ENCODE measurements at regions not wholly inside any gene's neighbourhood (a gene's known extent, or its start where the extent isn't known, plus 50 kb on each side); places are given as distances from the start of the nearest gene placed in this dataset.

DNA sequence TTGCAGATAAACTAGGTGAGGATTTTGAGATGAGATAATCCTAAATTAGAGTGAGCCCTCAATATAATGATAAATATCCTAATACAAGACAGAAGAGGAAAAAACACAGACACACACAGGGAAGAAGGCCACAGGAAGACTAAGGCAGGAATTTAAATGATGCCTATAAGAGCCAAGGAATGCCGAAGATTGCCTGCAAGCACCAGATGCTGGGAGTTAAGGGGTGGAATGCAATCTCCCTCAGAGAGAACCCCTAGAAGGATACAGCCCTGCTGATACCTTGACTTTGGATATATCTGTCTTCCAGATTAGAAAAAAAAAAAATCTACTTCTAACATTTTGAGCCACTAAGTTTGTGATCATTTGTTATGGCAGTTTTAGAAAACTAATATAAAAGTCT is 299.7 kb upstream of the PRMT6 start:
- Histone ChIP-seq H3K4me1 (replicated peaks; ENCODE audit: insufficient read depth) (no peaks in the 10 kb centered on the region; the same call in 1 of the 2 replicates), H3K9me2 (ENCODE audit: insufficient read depth) (no peaks in the 10 kb centered on the region), H3K4me3 (no peak overlapping the region), H3K36me3 (ENCODE audit: low read depth) (no peaks in the 10 kb centered on the region), H3K79me2 (ENCODE audit: low read depth) (no peaks in the 10 kb centered on the region), H3K4me2 (no peak overlapping the region), H4K20me1 (ENCODE audit: insufficient read depth) (no peaks in the 10 kb centered on the region), H3F3A (ENCODE audit: insufficient read depth, low read depth) (no peaks in the 10 kb centered on the region), H3K9me3 (ENCODE audit: insufficient read depth, low read depth) (no peaks in the 10 kb centered on the region), H3K27ac (no peak overlapping the region), H3K27me3 (ENCODE audit: insufficient read depth, low read depth) (no peaks in the 10 kb centered on the region), H2AFZ (no peak overlapping the region)
- no TSS peak for BruUV-seq (replicated peaks)
- ChIA-PET POLR2A (ENCODE audit: unreplicated experiment) (no interaction called here), CTCF (no interaction called here)
- no peak for TF ChIP-seq EZH2 (IDR thresholded peaks at IDR 0.05; ENCODE audit: low read depth)
- TF ChIP-seq, protein P1, sequence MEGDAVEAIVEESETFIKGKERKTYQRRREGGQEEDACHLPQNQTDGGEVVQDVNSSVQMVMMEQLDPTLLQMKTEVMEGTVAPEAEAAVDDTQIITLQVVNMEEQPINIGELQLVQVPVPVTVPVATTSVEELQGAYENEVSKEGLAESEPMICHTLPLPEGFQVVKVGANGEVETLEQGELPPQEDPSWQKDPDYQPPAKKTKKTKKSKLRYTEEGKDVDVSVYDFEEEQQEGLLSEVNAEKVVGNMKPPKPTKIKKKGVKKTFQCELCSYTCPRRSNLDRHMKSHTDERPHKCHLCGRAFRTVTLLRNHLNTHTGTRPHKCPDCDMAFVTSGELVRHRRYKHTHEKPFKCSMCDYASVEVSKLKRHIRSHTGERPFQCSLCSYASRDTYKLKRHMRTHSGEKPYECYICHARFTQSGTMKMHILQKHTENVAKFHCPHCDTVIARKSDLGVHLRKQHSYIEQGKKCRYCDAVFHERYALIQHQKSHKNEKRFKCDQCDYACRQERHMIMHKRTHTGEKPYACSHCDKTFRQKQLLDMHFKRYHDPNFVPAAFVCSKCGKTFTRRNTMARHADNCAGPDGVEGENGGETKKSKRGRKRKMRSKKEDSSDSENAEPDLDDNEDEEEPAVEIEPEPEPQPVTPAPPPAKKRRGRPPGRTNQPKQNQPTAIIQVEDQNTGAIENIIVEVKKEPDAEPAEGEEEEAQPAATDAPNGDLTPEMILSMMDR (conservative IDR thresholded peaks at IDR 0.05) = no peak
- intact Hi-C loops (cut with micrococcal nuclease; ENCODE audit: unreplicated experiment) = no loop called here
- DNase-seq = no peak

DNA sequence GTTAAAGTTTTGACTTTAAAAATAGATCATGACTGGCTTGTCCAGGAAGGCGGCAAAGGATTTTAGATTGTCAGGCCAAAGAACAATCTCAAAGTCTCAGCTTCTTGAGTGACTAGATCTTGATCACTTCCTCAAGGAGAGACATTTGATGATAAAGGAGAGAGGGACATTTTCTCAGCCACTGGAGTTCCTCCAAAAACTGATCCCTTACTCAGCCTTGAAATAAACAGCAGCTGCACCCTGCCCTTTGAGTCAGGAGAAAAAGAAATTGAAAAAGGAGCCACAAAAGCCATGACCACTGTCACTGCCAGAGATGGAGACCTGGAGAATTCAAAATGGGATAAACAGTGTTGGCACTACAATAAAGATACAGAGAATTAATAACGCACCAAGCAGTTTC is 288.4 kb upstream of the PRMT6 start:
- TF ChIP-seq EZH2 (IDR thresholded peaks at IDR 0.05; ENCODE audit: low read depth) = no peak
- TF ChIP-seq, protein P1 (conservative IDR thresholded peaks at IDR 0.05) = no peak
- no peaks in the 10 kb centered on the region for H3K27me3 ChIP-seq (ENCODE audit: insufficient read depth, low read depth)
- ChIA-PET CTCF (interaction anchor here (0.6 kb wide), 1 partner anchor 21 kb away, joined by 3 read pairs; no protein-coding TSS in a partner anchor), POLR2A (ENCODE audit: unreplicated experiment) (interaction anchor here (0.7 kb wide), 1 partner anchor 56 kb away, joined by 7 read pairs; no protein-coding TSS in a partner anchor)
- no peaks in the 10 kb centered on the region for H4K20me1 ChIP-seq (ENCODE audit: insufficient read depth)
- H3K4me2 ChIP-seq = no peak overlapping the region
- no peak overlapping the region for H3K4me3 ChIP-seq
- H3K36me3 ChIP-seq (ENCODE audit: low read depth) = no peaks in the 10 kb centered on the region
- H3F3A ChIP-seq (ENCODE audit: insufficient read depth, low read depth) = no peaks in the 10 kb centered on the region; the same call in 1 of the 2 replicates
- H2AFZ ChIP-seq = no peak overlapping the region
- DNase-seq = no peak
- BruUV-seq (replicated peaks) = no TSS peak
- no peaks in the 10 kb centered on the region; the same call in 1 of the 2 replicates for H3K9me3 ChIP-seq (ENCODE audit: insufficient read depth, low read depth)
- H3K79me2 ChIP-seq (ENCODE audit: low read depth) = no peaks in the 10 kb centered on the region
- H3K27ac ChIP-seq = no peak overlapping the region
- no peaks in the 10 kb centered on the region for H3K9me2 ChIP-seq (ENCODE audit: insufficient read depth)
- intact Hi-C loops (cut with micrococcal nuclease; ENCODE audit: unreplicated experiment) = no loop called here
- 0 out of 2 replicates have a peak, but pooled peaks cover 8% of the 10 kb centered on the region for H3K4me1 ChIP-seq (replicated peaks; ENCODE audit: insufficient read depth)

DNA sequence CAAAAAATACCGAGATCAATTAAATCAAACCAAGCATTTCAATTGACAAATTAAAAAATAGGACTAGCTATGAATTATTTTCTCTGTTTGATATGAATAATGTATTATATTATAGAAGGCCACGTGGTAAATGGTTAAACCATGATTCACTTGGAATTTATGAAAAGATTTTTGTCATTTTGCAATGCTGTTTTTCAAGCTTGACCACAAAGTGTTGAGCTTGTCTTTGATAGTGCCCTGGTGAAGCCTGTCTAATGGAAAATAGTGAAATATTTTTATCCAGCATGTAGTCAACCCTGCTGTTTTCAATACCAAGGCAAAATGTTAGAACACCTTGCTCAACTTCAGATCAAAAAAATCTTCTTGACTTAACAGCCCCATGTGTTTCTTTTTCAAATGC is 288.0 kb upstream of the PRMT6 start:
- Histone ChIP-seq H2AFZ (no peak overlapping the region), H3K79me2 (ENCODE audit: low read depth) (no peaks in the 10 kb centered on the region), H3K4me3 (no peak overlapping the region), H4K20me1 (ENCODE audit: insufficient read depth) (no peaks in the 10 kb centered on the region), H3K9me2 (ENCODE audit: insufficient read depth) (no peaks in the 10 kb centered on the region), H3K36me3 (ENCODE audit: low read depth) (no peaks in the 10 kb centered on the region), H3K27me3 (ENCODE audit: insufficient read depth, low read depth) (no peaks in the 10 kb centered on the region), H3K27ac (no peak overlapping the region), H3K4me1 (replicated peaks; ENCODE audit: insufficient read depth) (0 out of 2 replicates have a peak, but pooled peaks cover 8% of the 10 kb centered on the region), H3K9me3 (ENCODE audit: insufficient read depth, low read depth) (no peaks in the 10 kb centered on the region; the same call in 1 of the 2 replicates), H3F3A (ENCODE audit: insufficient read depth, low read depth) (no peaks in the 10 kb centered on the region; the same call in 1 of the 2 replicates), H3K4me2 (no peak overlapping the region)
- POLR2A ChIA-PET (ENCODE audit: unreplicated experiment) = no interaction called here
- CTCF ChIA-PET = no interaction called here
- peak in 1 of 2 experiments; percentile 53 for DNase-seq
- TF ChIP-seq, protein P1 (conservative IDR thresholded peaks at IDR 0.05) = no peak
- TF ChIP-seq EZH2 (IDR thresholded peaks at IDR 0.05; ENCODE audit: low read depth) = no peak
- intact Hi-C loops (cut with micrococcal nuclease; ENCODE audit: unreplicated experiment) = no loop called here
- BruUV-seq (replicated peaks) = no TSS peak

All from PC-9 (cell line).